ENCODE measurements at regions not wholly inside any gene's neighbourhood (a gene's known extent, or its start where the extent isn't known, plus 50 kb on each side); places are given as distances from the start of the nearest gene placed in this dataset.

DNA sequence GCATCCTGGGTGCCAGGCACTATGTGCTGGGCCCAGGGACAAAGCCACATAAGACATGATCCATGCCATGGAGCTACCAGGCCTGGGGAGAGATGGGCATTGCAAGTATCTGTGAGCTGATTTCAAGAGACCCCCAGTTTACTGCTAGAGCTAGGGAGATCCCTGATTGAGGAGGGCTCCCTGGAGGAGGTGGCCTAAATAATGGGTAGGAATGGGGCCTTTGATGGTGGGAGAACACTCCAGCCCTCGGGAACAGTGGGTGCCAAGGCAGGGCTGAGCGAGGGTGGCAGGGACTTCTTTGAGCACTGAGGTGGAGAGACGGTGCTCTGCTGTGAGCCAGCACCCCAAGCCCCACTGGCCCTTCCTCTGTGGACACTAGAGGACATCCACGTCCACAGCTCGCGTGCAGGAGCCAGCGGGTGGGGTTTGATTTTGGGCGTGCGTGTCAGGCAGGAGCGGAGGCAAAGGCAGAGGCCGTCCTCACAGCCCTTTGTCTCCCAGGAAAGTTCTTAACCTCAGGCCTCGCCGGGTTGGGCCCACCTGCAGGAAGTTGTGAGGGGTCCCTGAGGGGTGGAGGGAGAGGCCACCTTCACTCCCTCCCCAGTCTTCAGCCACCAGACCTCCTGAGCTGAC lies 52.9 kb upstream of the PPARA start (continued):
- TF ChIP-seq, protein P1, sequence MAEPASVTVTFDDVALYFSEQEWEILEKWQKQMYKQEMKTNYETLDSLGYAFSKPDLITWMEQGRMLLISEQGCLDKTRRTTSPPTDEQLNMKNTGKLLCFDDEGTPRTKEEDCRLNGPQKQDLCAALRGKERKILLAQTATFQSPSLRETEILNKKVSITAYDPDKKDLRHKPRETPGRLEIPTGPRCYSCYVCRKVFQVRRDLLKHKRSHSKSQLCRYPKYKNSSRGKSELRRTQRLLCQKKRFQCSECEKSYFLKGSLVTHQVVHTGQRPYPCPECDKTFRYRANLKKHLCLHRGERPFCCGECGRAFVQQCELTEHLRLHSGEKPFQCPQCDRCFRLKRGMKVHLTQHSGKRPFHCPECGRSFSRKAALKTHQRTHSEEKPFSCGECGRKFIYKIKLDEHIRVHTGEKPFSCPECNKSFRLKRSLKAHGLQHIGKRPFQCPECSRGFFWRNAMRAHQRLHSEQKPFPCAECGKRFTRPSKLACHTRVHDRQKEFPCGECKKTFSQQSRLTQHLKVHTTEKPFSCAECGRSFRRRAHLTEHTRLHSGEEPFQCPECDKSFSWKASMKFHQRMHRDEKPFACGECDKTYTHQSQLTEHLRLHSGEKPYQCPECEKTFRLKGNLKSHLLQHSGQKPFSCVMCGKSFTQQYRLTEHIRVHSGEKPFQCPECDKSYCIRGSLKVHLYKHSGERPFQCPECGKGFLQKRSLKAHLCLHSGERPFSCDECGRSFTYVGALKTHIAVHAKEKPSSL (CRISPR knock-in tag; conservative IDR thresholded peaks at IDR 0.05), result no peak
- TF ChIP-seq ZNF317 (CRISPR knock-in tag; IDR thresholded peaks at IDR 0.05; ENCODE audit: borderline replicate concordance, low read depth), result no peak
- no peak for TF ChIP-seq FOXP1 (CRISPR knock-in tag; IDR thresholded peaks at IDR 0.05; ENCODE audit: borderline replicate concordance)
- no peak for TF ChIP-seq NFYB (CRISPR knock-in tag; conservative IDR thresholded peaks at IDR 0.05; ENCODE audit: low read depth)
- TF ChIP-seq, protein P2, sequence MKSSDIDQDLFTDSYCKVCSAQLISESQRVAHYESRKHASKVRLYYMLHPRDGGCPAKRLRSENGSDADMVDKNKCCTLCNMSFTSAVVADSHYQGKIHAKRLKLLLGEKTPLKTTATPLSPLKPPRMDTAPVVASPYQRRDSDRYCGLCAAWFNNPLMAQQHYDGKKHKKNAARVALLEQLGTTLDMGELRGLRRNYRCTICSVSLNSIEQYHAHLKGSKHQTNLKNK (CRISPR knock-in tag; IDR thresholded peaks at IDR 0.05), result no peak

DNA sequence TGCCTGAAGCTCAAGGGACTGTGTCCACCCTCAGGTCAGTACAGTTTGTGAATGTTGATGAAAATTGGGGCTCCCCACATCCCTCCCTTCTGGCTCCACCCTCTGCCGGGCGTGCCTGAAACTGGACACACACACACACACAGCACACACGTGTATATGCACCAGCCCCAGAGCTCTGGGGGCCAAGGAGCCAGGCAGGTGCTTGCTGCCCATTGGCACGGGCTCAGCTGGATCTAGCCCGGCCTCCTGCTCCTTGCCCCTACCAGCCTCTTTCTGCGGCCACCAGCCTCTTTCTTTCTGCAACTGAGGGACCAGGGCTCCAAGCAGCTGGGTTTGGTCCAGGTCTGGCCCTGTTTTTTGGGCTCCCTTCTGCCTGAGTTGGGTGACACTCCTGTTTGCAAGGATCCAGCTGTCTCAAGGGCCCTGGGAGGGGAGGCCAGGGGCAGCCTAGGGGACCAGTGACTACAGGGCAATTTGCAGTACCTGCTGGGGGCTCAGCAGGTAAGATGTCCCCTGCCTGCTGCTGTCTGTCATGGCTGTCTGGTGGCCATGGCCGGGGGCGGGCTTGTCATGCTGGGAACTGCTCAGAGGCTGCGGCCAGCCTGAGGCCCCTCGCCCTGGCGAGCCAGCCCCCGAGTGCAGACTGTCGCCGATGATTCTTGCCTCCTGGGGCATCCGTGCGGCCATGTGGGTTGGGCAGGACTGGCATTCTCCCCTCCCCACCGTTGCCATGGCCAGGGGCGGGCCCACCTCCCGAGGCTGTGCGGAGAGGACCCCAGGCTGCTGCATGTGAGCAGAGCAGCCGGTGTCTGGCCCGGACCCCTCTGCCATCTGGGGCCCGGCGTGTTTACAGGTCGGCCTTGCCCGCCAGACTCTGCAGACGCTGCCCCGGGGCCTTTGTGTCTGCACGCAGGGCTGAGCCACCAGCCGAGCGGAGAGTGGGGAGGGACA lies 51.5 kb upstream of the PPARA start:
- Mint-ChIP-seq H3K4me1 (no peaks in the 10 kb centered on the region), H3K36me3 (no peaks in the 10 kb centered on the region), H3K27me3 (ENCODE audit: low read depth) (no peaks in the 10 kb centered on the region), H3K9me3 (no peaks in the 10 kb centered on the region), H3K27ac (no peak overlapping the region), H3K4me3 (no peak overlapping the region)
- DNase-seq (ENCODE audit: low spot score) (no peak), ATAC-seq (no peak)
- ChIA-PET POLR2A (no interaction called here), CTCF (interaction anchor here (1.0 kb wide), 1 partner anchor 8 kb away, joined by 4 read pairs; no protein-coding TSS in a partner anchor)
- TF ChIP-seq, protein P3, sequence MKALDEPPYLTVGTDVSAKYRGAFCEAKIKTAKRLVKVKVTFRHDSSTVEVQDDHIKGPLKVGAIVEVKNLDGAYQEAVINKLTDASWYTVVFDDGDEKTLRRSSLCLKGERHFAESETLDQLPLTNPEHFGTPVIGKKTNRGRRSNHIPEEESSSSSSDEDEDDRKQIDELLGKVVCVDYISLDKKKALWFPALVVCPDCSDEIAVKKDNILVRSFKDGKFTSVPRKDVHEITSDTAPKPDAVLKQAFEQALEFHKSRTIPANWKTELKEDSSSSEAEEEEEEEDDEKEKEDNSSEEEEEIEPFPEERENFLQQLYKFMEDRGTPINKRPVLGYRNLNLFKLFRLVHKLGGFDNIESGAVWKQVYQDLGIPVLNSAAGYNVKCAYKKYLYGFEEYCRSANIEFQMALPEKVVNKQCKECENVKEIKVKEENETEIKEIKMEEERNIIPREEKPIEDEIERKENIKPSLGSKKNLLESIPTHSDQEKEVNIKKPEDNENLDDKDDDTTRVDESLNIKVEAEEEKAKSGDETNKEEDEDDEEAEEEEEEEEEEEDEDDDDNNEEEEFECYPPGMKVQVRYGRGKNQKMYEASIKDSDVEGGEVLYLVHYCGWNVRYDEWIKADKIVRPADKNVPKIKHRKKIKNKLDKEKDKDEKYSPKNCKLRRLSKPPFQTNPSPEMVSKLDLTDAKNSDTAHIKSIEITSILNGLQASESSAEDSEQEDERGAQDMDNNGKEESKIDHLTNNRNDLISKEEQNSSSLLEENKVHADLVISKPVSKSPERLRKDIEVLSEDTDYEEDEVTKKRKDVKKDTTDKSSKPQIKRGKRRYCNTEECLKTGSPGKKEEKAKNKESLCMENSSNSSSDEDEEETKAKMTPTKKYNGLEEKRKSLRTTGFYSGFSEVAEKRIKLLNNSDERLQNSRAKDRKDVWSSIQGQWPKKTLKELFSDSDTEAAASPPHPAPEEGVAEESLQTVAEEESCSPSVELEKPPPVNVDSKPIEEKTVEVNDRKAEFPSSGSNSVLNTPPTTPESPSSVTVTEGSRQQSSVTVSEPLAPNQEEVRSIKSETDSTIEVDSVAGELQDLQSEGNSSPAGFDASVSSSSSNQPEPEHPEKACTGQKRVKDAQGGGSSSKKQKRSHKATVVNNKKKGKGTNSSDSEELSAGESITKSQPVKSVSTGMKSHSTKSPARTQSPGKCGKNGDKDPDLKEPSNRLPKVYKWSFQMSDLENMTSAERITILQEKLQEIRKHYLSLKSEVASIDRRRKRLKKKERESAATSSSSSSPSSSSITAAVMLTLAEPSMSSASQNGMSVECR (CRISPR knock-in tag; IDR thresholded peaks at IDR 0.05; ENCODE audit: borderline replicate concordance), result no peak
- TF ChIP-seq ZNF219 (CRISPR knock-in tag; IDR thresholded peaks at IDR 0.05; ENCODE audit: borderline replicate concordance), result no peak
- TF ChIP-seq CREM (CRISPR knock-in tag; IDR thresholded peaks at IDR 0.05), result no peak
- TF ChIP-seq, protein P4, sequence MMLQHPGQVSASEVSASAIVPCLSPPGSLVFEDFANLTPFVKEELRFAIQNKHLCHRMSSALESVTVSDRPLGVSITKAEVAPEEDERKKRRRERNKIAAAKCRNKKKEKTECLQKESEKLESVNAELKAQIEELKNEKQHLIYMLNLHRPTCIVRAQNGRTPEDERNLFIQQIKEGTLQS (CRISPR knock-in tag; conservative IDR thresholded peaks at IDR 0.05), result no peak
- TF ChIP-seq, protein P5, sequence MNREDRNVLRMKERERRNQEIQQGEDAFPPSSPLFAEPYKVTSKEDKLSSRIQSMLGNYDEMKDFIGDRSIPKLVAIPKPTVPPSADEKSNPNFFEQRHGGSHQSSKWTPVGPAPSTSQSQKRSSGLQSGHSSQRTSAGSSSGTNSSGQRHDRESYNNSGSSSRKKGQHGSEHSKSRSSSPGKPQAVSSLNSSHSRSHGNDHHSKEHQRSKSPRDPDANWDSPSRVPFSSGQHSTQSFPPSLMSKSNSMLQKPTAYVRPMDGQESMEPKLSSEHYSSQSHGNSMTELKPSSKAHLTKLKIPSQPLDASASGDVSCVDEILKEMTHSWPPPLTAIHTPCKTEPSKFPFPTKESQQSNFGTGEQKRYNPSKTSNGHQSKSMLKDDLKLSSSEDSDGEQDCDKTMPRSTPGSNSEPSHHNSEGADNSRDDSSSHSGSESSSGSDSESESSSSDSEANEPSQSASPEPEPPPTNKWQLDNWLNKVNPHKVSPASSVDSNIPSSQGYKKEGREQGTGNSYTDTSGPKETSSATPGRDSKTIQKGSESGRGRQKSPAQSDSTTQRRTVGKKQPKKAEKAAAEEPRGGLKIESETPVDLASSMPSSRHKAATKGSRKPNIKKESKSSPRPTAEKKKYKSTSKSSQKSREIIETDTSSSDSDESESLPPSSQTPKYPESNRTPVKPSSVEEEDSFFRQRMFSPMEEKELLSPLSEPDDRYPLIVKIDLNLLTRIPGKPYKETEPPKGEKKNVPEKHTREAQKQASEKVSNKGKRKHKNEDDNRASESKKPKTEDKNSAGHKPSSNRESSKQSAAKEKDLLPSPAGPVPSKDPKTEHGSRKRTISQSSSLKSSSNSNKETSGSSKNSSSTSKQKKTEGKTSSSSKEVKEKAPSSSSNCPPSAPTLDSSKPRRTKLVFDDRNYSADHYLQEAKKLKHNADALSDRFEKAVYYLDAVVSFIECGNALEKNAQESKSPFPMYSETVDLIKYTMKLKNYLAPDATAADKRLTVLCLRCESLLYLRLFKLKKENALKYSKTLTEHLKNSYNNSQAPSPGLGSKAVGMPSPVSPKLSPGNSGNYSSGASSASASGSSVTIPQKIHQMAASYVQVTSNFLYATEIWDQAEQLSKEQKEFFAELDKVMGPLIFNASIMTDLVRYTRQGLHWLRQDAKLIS (CRISPR knock-in tag; IDR thresholded peaks at IDR 0.05; ENCODE audit: borderline replicate concordance), result no peak
- TF ChIP-seq NFE2L1 (CRISPR knock-in tag; IDR thresholded peaks at IDR 0.05), result no peak
- TF ChIP-seq, protein P6, sequence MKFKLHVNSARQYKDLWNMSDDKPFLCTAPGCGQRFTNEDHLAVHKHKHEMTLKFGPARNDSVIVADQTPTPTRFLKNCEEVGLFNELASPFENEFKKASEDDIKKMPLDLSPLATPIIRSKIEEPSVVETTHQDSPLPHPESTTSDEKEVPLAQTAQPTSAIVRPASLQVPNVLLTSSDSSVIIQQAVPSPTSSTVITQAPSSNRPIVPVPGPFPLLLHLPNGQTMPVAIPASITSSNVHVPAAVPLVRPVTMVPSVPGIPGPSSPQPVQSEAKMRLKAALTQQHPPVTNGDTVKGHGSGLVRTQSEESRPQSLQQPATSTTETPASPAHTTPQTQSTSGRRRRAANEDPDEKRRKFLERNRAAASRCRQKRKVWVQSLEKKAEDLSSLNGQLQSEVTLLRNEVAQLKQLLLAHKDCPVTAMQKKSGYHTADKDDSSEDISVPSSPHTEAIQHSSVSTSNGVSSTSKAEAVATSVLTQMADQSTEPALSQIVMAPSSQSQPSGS (CRISPR knock-in tag; IDR thresholded peaks at IDR 0.05; ENCODE audit: borderline replicate concordance, low read depth), result no peak
- TF ChIP-seq NR2C2 (CRISPR knock-in tag; IDR thresholded peaks at IDR 0.05), result no peak
- no peak for TF ChIP-seq NR3C1 (CRISPR knock-in tag; conservative IDR thresholded peaks at IDR 0.05; ENCODE audit: low read depth)
- TF ChIP-seq, protein P7, sequence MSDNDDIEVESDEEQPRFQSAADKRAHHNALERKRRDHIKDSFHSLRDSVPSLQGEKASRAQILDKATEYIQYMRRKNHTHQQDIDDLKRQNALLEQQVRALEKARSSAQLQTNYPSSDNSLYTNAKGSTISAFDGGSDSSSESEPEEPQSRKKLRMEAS (CRISPR knock-in tag; IDR thresholded peaks at IDR 0.05), result no peak
- no peak for TF ChIP-seq ELF4 (CRISPR knock-in tag; IDR thresholded peaks at IDR 0.05; ENCODE audit: low read depth)
- TF ChIP-seq SP1 (CRISPR knock-in tag; conservative IDR thresholded peaks at IDR 0.05), result no peak
- TF ChIP-seq ZNF138 (CRISPR knock-in tag; conservative IDR thresholded peaks at IDR 0.05), result no peak
